ENCODE measurements at regions not wholly inside any gene's neighbourhood (a gene's known extent, or its start where the extent isn't known, plus 50 kb on each side); places are given as distances from the start of the nearest gene placed in this dataset.

GRCh38 chr6:14690120-14691056 lies 555.5 kb upstream of the JARID2 start:
- DNase-seq: no peak

DNA sequence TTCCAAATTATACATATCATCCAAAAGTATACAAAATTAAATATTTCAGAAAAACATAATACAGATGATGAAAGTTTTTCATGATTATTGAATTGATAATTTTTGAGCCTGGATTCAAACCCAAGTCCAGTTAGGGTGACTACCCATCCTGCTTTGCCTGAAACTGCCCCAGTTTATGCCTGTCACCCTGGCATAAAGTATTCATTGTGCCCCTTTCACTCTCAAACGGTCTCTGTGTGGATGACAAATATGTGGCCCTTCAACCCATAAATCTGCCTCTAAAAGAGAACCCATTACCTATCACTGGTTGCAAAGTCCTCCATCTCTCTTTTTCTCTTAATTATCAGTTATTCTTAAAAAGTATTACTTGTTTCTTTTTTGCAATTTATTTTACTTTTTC lies 553.7 kb upstream of the JARID2 start:
- no peak for DNase-seq

DNA sequence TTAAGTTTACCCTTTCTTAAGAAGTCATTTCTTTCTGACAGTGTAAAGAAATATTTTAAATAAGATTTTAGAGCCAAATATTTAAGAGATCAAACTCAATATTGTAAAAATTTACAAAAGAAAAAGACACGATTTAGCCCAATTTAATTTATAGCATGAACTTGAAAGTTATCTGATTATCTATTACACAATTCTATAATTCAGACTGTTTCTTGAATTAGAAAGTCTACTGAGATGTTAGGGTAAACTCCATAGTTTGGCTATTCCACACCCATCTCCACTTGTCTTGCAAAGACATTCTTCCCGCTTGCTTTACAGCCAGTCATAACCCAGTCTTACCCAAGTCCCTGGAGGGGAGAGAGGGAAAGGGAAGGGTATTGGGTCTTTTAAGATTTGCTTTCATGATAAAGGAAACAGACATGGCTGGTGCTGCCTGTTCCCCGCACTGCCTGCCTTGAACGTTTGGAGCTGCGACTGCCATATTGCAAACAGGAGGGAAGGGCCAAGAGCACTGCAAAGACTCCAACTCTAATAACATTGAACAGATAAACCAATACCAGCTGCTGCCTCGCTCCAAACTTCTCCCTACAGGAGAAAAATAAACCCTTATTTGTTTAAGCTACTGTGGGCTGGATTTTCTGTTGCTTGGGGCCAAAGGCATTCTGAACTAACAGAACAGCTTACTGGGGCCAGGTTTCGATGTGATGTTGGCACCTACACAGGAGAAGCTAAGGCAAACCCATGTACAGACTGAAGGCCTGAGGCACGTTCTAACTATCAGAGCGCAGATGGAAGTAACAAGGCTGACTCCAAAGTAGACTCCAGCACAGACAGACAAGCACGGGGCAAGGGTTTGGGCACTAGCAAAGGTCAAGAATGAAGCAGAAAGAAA lies 552.3 kb upstream of the JARID2 start:
- DNase-seq: no peak

DNA sequence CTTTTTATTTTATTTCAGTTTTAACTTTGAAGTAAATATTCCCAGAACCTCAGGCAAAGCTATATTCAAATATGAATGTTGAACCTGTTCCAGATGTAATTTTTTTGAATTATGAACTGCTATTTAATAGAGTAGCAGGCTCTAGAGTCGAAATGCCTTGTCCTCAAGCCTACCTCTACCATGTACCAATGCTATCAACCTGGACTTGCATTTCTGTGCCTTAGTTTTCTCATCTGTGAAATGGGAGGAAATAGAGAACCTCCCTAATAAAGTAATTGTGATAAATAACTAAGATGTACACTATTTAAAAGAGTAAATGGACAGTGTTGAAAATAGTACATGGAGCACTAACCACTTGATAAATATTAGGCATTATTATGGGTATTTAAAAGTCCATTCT lies 551.6 kb upstream of the JARID2 start:
- no peak for DNase-seq

- DNase-seq: no peak
Measured at GRCh38 chr6:14695579-14695978, 550.3 kb upstream of the JARID2 start.

DNA sequence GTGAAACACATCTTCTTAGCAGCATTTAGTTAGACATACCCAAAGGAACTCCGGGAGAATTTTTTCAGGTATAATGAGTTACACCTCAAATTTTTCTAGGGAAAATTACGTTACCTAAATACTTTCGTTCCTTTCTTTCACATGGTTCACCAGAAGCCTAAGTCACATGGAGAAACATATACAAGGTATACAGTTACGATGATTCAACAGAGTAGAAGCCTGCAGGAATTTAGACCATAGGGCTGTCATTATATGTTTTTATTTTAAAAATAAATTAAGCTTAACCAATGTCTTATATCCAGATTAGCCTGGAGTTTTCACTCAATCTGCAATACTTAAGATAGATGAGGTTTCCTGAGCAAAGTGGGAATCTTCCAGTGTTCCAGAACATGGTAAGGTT lies 549.5 kb upstream of the JARID2 start:
- no peak for DNase-seq

GRCh38 chr6:14697427-14697826 lies 548.4 kb upstream of the JARID2 start:
- no peak for DNase-seq

- no peak for DNase-seq
Measured at GRCh38 chr6:14699803-14700601, 545.9 kb upstream of the JARID2 start.

DNA sequence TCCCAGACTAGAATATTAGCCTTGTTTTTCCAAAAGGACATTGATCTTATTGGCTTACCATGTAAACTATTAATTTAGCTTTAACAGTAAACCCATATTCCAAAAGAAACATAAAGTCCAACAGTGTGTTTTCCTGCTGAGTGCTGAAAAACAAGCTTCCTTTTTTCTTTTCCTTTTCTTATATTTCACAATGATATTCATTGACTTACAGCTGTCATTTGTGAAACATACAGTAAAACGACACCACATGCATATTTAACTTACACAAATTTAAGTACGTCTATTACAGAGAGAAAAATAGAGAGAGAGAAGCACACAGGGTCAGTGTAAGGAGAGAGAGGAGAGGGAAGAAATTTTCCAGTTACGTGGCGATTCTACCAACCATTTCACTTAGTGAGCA lies 543.9 kb upstream of the JARID2 start:
- no peak for DNase-seq

GRCh38 chr6:14702678-14703077 lies 543.2 kb upstream of the JARID2 start:
- no peak for DNase-seq

DNA sequence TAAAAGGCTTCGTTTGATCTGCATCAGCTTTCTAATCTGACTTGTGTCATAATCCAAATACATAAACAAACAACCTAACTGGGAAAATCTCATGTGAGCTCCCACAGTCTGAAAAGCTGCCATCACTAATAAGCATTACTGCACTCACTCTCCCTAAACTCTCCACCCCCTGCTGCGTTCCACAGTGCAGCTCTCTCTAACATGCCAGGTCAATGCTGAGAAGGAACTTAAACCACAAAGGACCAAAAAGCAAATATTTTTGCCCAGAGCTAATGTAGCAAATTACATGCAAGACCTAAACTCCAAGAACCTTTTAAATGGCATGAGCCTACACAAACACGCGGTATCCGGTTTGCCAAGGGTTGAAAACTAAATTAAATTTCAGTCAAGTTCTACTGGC lies 542.3 kb upstream of the JARID2 start:
- DNase-seq: no peak

DNA sequence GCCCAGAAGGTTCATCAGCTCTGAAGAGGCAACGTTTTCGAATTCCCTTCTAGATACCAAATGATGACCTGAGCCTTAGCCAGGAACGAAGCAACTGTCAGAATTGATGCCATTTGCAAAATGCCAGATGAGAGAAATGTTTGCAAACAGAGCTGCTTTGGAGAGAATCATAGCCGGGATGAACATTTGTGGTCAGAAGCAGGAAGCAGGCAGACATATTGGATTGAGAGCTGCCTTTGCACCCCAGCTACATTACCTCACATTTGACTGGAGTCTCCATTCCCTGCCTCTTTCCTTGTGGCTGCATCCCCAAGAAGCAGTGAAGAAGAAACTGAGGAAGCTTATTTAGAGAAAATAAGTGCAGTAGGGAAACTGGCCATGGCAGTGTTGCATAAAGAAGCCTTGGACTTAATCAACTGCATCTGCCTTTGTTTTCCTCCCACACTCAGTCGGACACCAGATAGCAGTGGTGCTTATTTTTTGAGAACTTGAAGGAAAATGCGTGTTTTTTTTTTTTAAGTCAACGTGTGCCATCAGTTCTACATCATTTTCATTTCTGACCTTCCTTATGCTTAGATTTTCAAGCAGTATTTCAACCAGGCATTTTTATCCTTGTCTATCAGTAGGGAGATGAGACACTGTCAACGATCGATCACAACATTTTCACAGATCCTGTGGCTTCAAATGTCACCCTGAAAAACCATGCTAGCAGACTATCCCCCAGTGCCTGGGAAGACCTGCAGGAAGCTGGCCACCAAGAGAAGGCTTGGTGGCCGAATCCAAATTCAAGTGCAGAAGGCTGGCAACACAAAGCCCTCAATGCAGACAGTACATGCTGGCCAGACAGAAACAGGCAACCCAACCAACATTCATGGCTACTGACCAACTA lies 541.2 kb upstream of the JARID2 start:
- DNase-seq: no peak

DNA sequence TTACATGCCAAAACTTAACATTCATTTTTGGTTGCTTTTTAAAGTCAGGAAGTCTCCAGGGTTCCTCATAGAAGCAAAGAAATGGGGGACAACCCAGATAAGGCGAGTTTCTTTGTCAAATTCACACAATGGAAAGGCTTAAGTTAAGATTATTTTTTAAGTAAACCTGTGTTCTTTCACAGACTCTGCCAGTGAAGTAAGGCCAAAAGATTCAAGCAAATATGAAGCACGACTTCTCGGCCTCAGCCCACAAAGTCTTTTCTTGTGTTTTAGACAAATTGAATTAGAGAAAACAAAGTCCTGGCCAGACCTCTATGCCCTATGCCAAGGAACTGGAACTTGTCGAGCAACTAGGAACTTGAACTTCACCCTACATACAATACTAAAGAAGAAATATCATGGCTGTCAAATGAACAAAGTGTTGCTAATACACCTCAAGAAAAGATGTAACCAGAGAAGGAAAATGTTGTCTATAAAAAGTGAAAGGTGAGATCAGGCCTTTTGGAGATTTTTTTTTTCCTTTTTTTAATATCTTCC lies 540.0 kb upstream of the JARID2 start:
- no peak for DNase-seq

GRCh38 chr6:14706378-14706929 lies 539.4 kb upstream of the JARID2 start:
- DNase-seq: peak; percentile 88 to 91

DNA sequence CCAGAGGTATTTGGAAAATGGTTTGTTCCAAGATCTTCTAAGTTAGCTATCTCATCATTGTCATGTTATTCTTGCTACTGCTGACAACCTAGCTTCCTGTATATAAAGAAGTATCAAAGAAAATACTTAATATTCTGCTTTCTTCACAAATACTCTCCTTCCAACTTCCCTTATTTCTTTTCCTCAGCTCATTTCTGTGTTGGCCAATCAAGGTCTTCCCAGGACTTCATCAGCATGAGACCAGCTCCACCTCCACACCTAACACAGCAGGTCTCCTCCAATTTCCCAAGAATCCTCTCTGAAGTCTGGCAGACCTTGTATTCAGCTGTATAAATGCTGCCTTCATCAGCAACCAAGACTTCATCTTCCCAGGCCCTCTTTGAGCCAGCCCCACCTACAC lies 538.6 kb upstream of the JARID2 start:
- no peak for DNase-seq

DNA sequence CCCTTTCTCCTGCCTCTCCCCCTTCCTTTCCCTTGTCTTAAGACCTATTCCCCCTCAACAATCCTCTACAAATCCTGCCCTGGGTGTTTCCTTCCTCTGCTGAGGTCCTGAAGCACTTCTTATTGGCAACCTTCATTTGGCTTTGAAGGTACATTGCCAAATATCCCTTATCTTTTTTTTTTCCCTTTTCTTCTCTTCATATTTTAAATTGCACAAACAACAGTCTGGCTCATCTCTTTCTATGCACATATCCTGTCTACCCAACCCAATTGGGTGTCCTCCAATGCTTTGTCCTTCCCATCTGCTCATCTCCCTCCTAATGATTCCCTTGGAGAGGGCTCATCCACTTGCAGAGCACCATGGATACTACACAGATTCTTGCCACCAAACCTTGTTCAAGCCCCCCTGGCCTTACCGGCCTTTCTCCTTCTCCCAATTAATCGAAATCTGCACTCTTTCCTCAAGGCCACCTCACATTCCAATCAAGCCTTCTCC lies 537.9 kb upstream of the JARID2 start:
- no peak for DNase-seq

GRCh38 chr6:14709066-14709670 lies 536.7 kb upstream of the JARID2 start:
- no peak for DNase-seq

DNA sequence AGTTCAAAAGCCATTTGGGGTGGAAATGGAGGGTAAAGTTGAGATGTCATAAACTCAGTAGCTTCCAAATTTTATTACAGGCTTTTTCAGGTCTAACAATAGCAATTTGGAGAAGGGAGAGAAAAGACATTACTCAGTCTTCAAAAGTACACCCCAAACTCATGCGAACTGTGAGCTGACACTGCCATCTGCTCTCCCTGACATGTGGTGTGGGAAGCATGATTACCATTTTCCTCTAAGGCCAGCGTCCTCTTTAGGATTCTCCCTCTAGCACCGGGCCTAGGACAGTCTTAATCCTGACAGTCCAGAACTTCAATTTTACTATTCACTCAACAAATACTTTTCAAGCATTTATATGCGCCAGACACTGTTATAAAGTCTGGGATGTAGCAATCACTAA lies 536.0 kb upstream of the JARID2 start:
- no peak for DNase-seq

DNA sequence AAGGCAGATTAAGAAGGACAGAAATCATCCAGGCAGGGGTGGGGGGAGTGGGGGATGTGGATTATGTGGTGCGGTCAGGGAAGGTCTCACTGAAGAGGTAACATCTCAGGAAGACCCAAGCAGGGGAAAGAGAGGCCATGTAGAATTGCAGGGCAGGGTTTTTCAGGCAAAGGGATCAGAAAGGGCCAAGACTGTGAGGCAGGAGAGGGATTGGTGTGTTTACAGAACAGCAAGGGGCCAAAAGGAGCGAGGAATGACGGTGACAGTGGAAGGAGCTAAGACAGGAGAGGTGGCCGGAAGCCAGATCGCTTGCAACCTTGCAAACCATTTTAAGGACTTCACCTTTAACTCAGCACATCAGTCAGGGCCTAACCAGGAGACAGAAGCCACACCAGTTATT lies 535.4 kb upstream of the JARID2 start:
- no peak for DNase-seq

GRCh38 chr6:14711056-14711703 lies 534.7 kb upstream of the JARID2 start:
- DNase-seq: peak; percentile 79 to 83

All from activated T-cell treated with anti-CD3 and anti-CD28 coated beads, Interleukin-2, amount 50 U/mL, for 48 hours (primary cell).